H1 (cell line): ENCODE measurements at regions not wholly inside any gene's neighbourhood (a gene's known extent, or its start where the extent isn't known, plus 50 kb on each side); places are given as distances from the start of the nearest gene placed in this dataset.

Experiments
- CTCF ChIA-PET: fragments of 300-600 bp; sonication (Branson Sonifier 250); formaldehyde crosslinking; loops from one replicate; lab custom pipeline; 2021; ENCODE audit not compliant: partially characterized antibody; lab: Charles Lee
- POLR2A ChIA-PET: fragments of 300-600 bp; sonication (Branson Sonifier 250); formaldehyde crosslinking; loops from one replicate; lab custom pipeline; 2021; ENCODE audit warnings: inconsistent platforms; ENCODE audit not compliant: partially characterized antibody; lab: Charles Lee
- DNase-seq, 2 experiments: peaks; one replicate each; pipeline versions ENCODE4 v3.0.0 to v3.0.0-alpha.2; 2010 to 2022; ENCODE audit warnings: low spot score in 2 of 2, low read depth in 1 of 2, mixed read lengths in 1 of 2
- FAIRE-seq: peaks from 2 replicates; lab custom pipeline; 2011; peaks lifted over from hg19 to GRCh38; lab: Jason Lieb, UNC
- H2AFZ ChIP-seq: 2 replicates; pipeline ENCODE4 v1.8.1; 2012; ENCODE audit warnings: low read length, inconsistent platforms
- H2AK5ac ChIP-seq: 2 replicates; pipeline ENCODE4 v1.6.1; 2013; ENCODE audit warnings: low read depth, low read length
- H2BK120ac ChIP-seq: replicated peaks from 2 replicates; pipeline ENCODE3; 2013; ENCODE audit warnings: low read depth, low read length, inconsistent platforms
- H2BK12ac ChIP-seq: 2 replicates; pipeline ENCODE4 v1.6.1; 2013; ENCODE audit warnings: low read depth, low read length
- H2BK15ac ChIP-seq: 2 replicates; pipeline ENCODE4 v1.6.1; 2013; ENCODE audit warnings: low read length
- H2BK20ac ChIP-seq: 2 replicates; pipeline ENCODE4 v1.6.1; 2013; ENCODE audit warnings: low read length
- H2BK5ac ChIP-seq: 2 replicates; pipeline ENCODE4 v1.6.1; 2013; ENCODE audit warnings: low read depth, low read length
- H3K14ac ChIP-seq: 2 replicates; pipeline ENCODE4 v1.6.1; 2013; ENCODE audit warnings: inconsistent platforms; ENCODE audit not compliant: insufficient read length
- H3K18ac ChIP-seq: 2 replicates; pipeline ENCODE4 v1.6.1; 2013; ENCODE audit warnings: low read length; ENCODE audit errors: extremely low read depth
- H3K23ac ChIP-seq: 2 replicates; pipeline ENCODE4 v1.6.1; 2013; ENCODE audit warnings: inconsistent platforms; ENCODE audit not compliant: insufficient read length
- H3K23me2 ChIP-seq: 2 replicates; pipeline ENCODE4 v1.6.1; 2013; ENCODE audit warnings: low read depth, low read length
- H3K27ac ChIP-seq: 2 replicates; pipeline ENCODE4 v1.6.1; 2011; ENCODE audit warnings: low read depth, low read length, inconsistent platforms
- H3K27me3 ChIP-seq, 4 experiments: replicated peaks in 1 of 4; 1 replicate in 1 of 4; 2 replicates in 3 of 4; pipeline versions ENCODE4 v1.6.1 to v1.8.1; 2011 to 2013; ENCODE audit warnings: low read length in 3 of 4, mild to moderate bottlenecking in 3 of 4, inconsistent platforms in 2 of 4, mixed read lengths in 2 of 4, moderate library complexity in 1 of 4; ENCODE audit not compliant: control insufficient read depth in 3 of 4, insufficient read depth in 3 of 4; ENCODE audit errors: extremely low read depth in 1 of 4
- H3K36me3 ChIP-seq, 4 experiments: 2 replicates each; pipeline versions ENCODE4 v1.6.1 to v1.8.1; 2011 to 2013; ENCODE audit warnings: mild to moderate bottlenecking in 4 of 4, low read length in 3 of 4, moderate library complexity in 2 of 4, control low read depth in 1 of 4, inconsistent platforms in 1 of 4; ENCODE audit not compliant: insufficient read depth in 4 of 4, control insufficient read depth in 2 of 4
- H3K4ac ChIP-seq: replicated peaks from 2 replicates; pipeline ENCODE3; 2013; ENCODE audit warnings: low read length, low read depth, mixed read lengths, inconsistent platforms; ENCODE audit not compliant: insufficient read length
- H3K4me1 ChIP-seq, 4 experiments: replicated peaks in 1 of 4; 1 replicate in 1 of 4; 2 replicates in 3 of 4; pipeline versions ENCODE4 v1.6.1 to v1.8.1; 2011 to 2013; ENCODE audit warnings: low read length in 3 of 4, inconsistent platforms in 2 of 4, mixed read lengths in 1 of 4; ENCODE audit not compliant: insufficient read depth in 4 of 4, control insufficient read depth in 3 of 4
- H3K4me2 ChIP-seq, 2 experiments: 2 replicates each; pipeline versions ENCODE4 v1.6.1 to v1.8.1; 2011 to 2013; ENCODE audit warnings: low read depth in 2 of 2, low read length in 2 of 2, control low read depth in 1 of 2, inconsistent platforms in 1 of 2, mild to moderate bottlenecking in 1 of 2; ENCODE audit not compliant: insufficient read depth in 1 of 2
- H3K4me3 ChIP-seq, 4 experiments: fragments of 200-600, 300-600 bp in 1 of 4; sonication (generic), shearing (Covaris generic), sonication (Bioruptor Twin) in 1 of 4; 2 replicates each; pipeline versions ENCODE4 v1.5.1 to v1.8.1; 2011 to 2016; ENCODE audit warnings: low read length in 4 of 4, low read depth in 3 of 4, control low read depth in 2 of 4, inconsistent platforms in 2 of 4, mild to moderate bottlenecking in 2 of 4, mixed read lengths in 1 of 4, moderate library complexity in 1 of 4; ENCODE audit not compliant: insufficient read depth in 2 of 4; ENCODE audit errors: extremely low read depth in 1 of 4
- H3K56ac ChIP-seq: replicated peaks from 2 replicates; pipeline ENCODE3; 2013; ENCODE audit warnings: low read depth, mild to moderate bottlenecking, mixed read lengths, low read length, inconsistent platforms; ENCODE audit not compliant: insufficient read length
- H3K79me1 ChIP-seq: 2 replicates; pipeline ENCODE4 v1.6.1; 2013; ENCODE audit warnings: low read depth, low read length, control low read depth
- H3K79me2 ChIP-seq, 2 experiments: 2 replicates each; pipeline versions ENCODE4 v1.6.1 to v1.8.1; 2012 to 2013; ENCODE audit warnings: low read length in 2 of 2, mild to moderate bottlenecking in 2 of 2, inconsistent platforms in 1 of 2; ENCODE audit not compliant: insufficient read depth in 2 of 2, control insufficient read depth in 1 of 2
- H3K9ac ChIP-seq, 4 experiments: replicated peaks in 1 of 4; 1 replicate in 1 of 4; 2 replicates in 3 of 4; pipeline versions ENCODE4 v1.6.1 to v1.8.1; 2011 to 2013; ENCODE audit warnings: low read depth in 3 of 4, low read length in 3 of 4, control low read depth in 2 of 4, mild to moderate bottlenecking in 2 of 4, moderate library complexity in 2 of 4, inconsistent platforms in 1 of 4; ENCODE audit errors: extremely low read depth in 1 of 4
- H3K9me3 ChIP-seq, 2 experiments: 2 replicates each; pipeline versions ENCODE4 v1.6.1 to v1.8.1; 2012 to 2013; ENCODE audit warnings: mild to moderate bottlenecking in 2 of 2, moderate library complexity in 2 of 2, control low read depth in 1 of 2, inconsistent platforms in 1 of 2, low read depth in 1 of 2, low read length in 1 of 2, mixed read lengths in 1 of 2; ENCODE audit not compliant: insufficient read depth in 2 of 2
- H4K20me1 ChIP-seq, 2 experiments: replicated peaks in 1 of 2; 2 replicates each; pipeline versions ENCODE3 to v1.8.1; 2011 to 2013; ENCODE audit warnings: inconsistent platforms in 2 of 2, low read length in 2 of 2, mild to moderate bottlenecking in 1 of 2; ENCODE audit not compliant: insufficient read depth in 2 of 2, control insufficient read depth in 1 of 2
- H4K5ac ChIP-seq: 2 replicates; pipeline ENCODE4 v1.6.1; 2013; ENCODE audit warnings: low read length, low read depth, mixed read lengths, inconsistent platforms; ENCODE audit not compliant: insufficient read length
- H4K8ac ChIP-seq: 2 replicates; pipeline ENCODE4 v1.8.0; 2013; ENCODE audit warnings: mild to moderate bottlenecking, moderate library complexity, low read length, inconsistent platforms; ENCODE audit not compliant: insufficient read depth; ENCODE audit errors: extremely low read depth
- H4K91ac ChIP-seq: replicated peaks from 2 replicates; pipeline ENCODE3; 2013; ENCODE audit warnings: low read length, mixed read lengths, inconsistent platforms; ENCODE audit not compliant: insufficient read length
- CBX5 ChIP-seq: fragments of 300-800, 300-1000 bp; sonication (generic); IDR thresholded peaks from 2 replicates; pipeline ENCODE4 v1.7.1; 2016; ENCODE audit warnings: antibody characterized with exemption, low read length, low read depth
- CEBPB ChIP-seq: IDR thresholded peaks from 2 replicates; pipeline ENCODE4 v1.6.1; 2012; ENCODE audit warnings: low read depth, low read length
- CTBP2 ChIP-seq: IDR thresholded peaks from 2 replicates; pipeline ENCODE4 v1.7.0; 2011; ENCODE audit warnings: borderline replicate concordance, mild to moderate bottlenecking, moderate library complexity, mixed read lengths, low read length; ENCODE audit not compliant: insufficient read depth, insufficient read length
- JUN ChIP-seq: IDR thresholded peaks from 2 replicates; pipeline ENCODE4 v1.6.1; 2011; ENCODE audit warnings: low read depth, mild to moderate bottlenecking, improper control_type of control experiment, low read length
- POLR2AphosphoS5 ChIP-seq: IDR thresholded peaks from 2 replicates; pipeline ENCODE4 v1.6.1; 2011; ENCODE audit warnings: low read depth, low read length
- POU5F1 ChIP-seq: IDR thresholded peaks from 2 replicates; pipeline ENCODE4 v1.6.1; 2011; ENCODE audit warnings: low read depth, mild to moderate bottlenecking, low read length, moderate library complexity
- SIX5 ChIP-seq: IDR thresholded peaks from 2 replicates; pipeline ENCODE4 v1.6.1; 2011; ENCODE audit warnings: mild to moderate bottlenecking, low read depth, low read length
- TAF7 ChIP-seq: optimal IDR thresholded peaks from 2 replicates; pipeline ENCODE3; 2011; ENCODE audit warnings: low read depth, mild to moderate bottlenecking, inconsistent platforms, low read length, moderate library complexity, borderline replicate concordance
- TCF12 ChIP-seq: IDR thresholded peaks from 2 replicates; pipeline ENCODE4 v1.6.1; 2011; ENCODE audit warnings: low read depth, mild to moderate bottlenecking, low read length
- WGBS, 2 experiments: shearing (Covaris generic) in 1 of 2; methylation state at CpG; one replicate each; pipeline versions ENCODE4 v1.1.6 to v1.1.7; 2013 to 2015; ENCODE audit warnings: low lambda C conversion rate in 2 of 2, mixed read lengths in 2 of 2, inconsistent platforms in 1 of 2, low coverage in 1 of 2, missing lambda C conversion rate in 1 of 2; ENCODE audit not compliant: insufficient replicate concordance in 2 of 2, insufficient coverage in 1 of 2, insufficient read length in 1 of 2; ENCODE audit errors: extremely low coverage in 1 of 2, missing lambda C conversion rate in 1 of 2; 5-methylcytosine and 5-hydroxymethylcytosine counted together

DNA sequence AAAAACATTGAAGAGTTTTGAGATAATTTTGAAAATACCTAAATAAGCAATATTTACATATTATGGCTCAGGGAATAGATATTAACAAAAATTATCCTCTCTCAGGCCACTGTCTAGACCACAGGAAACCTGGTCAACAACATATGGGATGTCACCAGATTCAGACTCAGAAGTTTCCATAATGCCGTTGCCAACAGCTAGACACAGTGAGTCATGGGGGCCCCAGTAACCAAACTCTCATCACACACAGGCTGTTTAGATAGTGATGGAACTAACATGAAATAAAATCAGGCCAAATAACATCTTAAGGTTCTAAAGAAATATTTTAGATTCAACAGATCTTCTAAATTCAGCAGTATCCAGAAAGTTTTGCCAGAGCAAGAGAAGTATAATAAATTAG lies 681.7 kb upstream of the ADAMTS5 start:
- no peak overlapping the region for H2BK15ac ChIP-seq
- H4K91ac ChIP-seq: no peak overlapping the region
- DNase-seq: no peak
- H2BK120ac ChIP-seq: no peak overlapping the region
- no peak overlapping the region for H3K9ac ChIP-seq
- H3K27ac ChIP-seq: no peak overlapping the region
- no peaks in the 10 kb centered on the region for H3K9me3 ChIP-seq
- no peak overlapping the region for H4K8ac ChIP-seq
- H3K27me3 ChIP-seq: no peaks in the 10 kb centered on the region
- H3K4me1 ChIP-seq: no peaks in the 10 kb centered on the region
- H3K79me2 ChIP-seq: no peaks in the 10 kb centered on the region
- H2AK5ac ChIP-seq: no peak overlapping the region
- CTCF ChIA-PET: interaction anchor here (0.6 kb wide), 1 partner anchor 9 kb away, joined by 3 read pairs; no protein-coding TSS in a partner anchor
- WGBS, 2 experiments: 100% methylated on average over 1 of the region's 1 CpG; no CpG with 5 or more reads in 1 of the 2 experiments
- no peaks in the 10 kb centered on the region for H3K36me3 ChIP-seq
- no peak overlapping the region for H4K5ac ChIP-seq
- no peak overlapping the region for H3K18ac ChIP-seq
- H3K23ac ChIP-seq: no peak overlapping the region
- H2BK20ac ChIP-seq: no peak overlapping the region
- H3K56ac ChIP-seq: no peak overlapping the region
- H3K79me1 ChIP-seq: no peaks in the 10 kb centered on the region
- no peaks in the 10 kb centered on the region for H4K20me1 ChIP-seq
- H2BK12ac ChIP-seq: no peak overlapping the region
- no peak overlapping the region for H2AFZ ChIP-seq
- no peaks in the 10 kb centered on the region for H3K23me2 ChIP-seq
- FAIRE-seq: no peak
- H3K14ac ChIP-seq: no peak overlapping the region
- H2BK5ac ChIP-seq: no peak overlapping the region
- TF ChIP-seq TAF7 (no peak), TCF12 (no peak), CBX5 (no peak), JUN (no peak), POLR2AphosphoS5 (no peak), POU5F1 (no peak), CEBPB (no peak), CTBP2 (no peak), SIX5 (no peak)
- H3K4me3 ChIP-seq: no peak overlapping the region
- H3K4ac ChIP-seq: no peak overlapping the region
- POLR2A ChIA-PET: no interaction called here
- H3K4me2 ChIP-seq: no peak overlapping the region
